ENCODE measurements at regions not wholly inside any gene's neighbourhood (a gene's known extent, or its start where the extent isn't known, plus 50 kb on each side); places are given as distances from the start of the nearest gene placed in this dataset.

- TF ChIP-seq, protein P1, sequence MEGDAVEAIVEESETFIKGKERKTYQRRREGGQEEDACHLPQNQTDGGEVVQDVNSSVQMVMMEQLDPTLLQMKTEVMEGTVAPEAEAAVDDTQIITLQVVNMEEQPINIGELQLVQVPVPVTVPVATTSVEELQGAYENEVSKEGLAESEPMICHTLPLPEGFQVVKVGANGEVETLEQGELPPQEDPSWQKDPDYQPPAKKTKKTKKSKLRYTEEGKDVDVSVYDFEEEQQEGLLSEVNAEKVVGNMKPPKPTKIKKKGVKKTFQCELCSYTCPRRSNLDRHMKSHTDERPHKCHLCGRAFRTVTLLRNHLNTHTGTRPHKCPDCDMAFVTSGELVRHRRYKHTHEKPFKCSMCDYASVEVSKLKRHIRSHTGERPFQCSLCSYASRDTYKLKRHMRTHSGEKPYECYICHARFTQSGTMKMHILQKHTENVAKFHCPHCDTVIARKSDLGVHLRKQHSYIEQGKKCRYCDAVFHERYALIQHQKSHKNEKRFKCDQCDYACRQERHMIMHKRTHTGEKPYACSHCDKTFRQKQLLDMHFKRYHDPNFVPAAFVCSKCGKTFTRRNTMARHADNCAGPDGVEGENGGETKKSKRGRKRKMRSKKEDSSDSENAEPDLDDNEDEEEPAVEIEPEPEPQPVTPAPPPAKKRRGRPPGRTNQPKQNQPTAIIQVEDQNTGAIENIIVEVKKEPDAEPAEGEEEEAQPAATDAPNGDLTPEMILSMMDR (IDR thresholded peaks at IDR 0.05), result no peak
- no peak overlapping the region for H3K4me3 Mint-ChIP-seq (ENCODE audit: unreplicated experiment)
- no peak overlapping the region for H3K27ac Mint-ChIP-seq (ENCODE audit: unreplicated experiment)
- H3K9me3 Mint-ChIP-seq (ENCODE audit: unreplicated experiment), result no peaks in the 10 kb centered on the region
- no peaks in the 10 kb centered on the region for H3K36me3 Mint-ChIP-seq (ENCODE audit: unreplicated experiment)
- H3K4me1 Mint-ChIP-seq (ENCODE audit: unreplicated experiment), result peaks cover 50% of the 10 kb centered on the region
- H3K27me3 Mint-ChIP-seq (ENCODE audit: unreplicated experiment), result peaks cover 19% of the 10 kb centered on the region
- DNase-seq (ENCODE audit: extremely low spot score, unreplicated experiment), result no peak
Measured at GRCh38 chr1:38581396-38581795, 278.2 kb downstream of the RRAGC start.

DNA sequence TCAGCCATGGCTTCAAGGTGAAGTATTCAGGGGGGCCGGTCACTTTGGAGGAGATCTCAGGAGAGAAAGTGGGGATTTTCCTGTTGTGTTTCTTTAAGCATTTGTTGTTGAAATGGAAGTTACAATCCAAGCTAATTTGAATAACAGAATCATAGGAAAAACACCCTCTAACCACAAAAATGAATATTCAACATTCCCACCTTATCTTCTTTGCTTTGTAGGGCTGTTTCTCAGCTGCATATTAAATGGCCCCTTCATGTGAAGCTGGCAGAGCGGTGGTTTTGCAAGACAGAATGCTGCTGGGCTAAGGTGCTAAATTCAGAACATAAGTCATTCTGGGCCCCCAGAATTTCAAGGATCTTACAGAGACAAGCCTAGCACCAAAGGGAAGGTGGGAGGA lies 279.0 kb downstream of the RRAGC start:
- Mint-ChIP-seq H3K27me3 (ENCODE audit: unreplicated experiment) (peaks cover 19% of the 10 kb centered on the region), H3K4me3 (ENCODE audit: unreplicated experiment) (no peak overlapping the region), H3K4me1 (ENCODE audit: unreplicated experiment) (peaks cover 42% of the 10 kb centered on the region), H3K36me3 (ENCODE audit: unreplicated experiment) (no peaks in the 10 kb centered on the region), H3K9me3 (ENCODE audit: unreplicated experiment) (no peaks in the 10 kb centered on the region), H3K27ac (ENCODE audit: unreplicated experiment) (no peak overlapping the region)
- TF ChIP-seq, protein P1 (IDR thresholded peaks at IDR 0.05), result no peak
- no peak for DNase-seq (ENCODE audit: extremely low spot score, unreplicated experiment)

GRCh38 chr1:38579056-38579455 lies 280.5 kb downstream of the RRAGC start:
- H3K9me3 Mint-ChIP-seq (ENCODE audit: unreplicated experiment), result no peaks in the 10 kb centered on the region
- peaks cover 20% of the 10 kb centered on the region for H3K27me3 Mint-ChIP-seq (ENCODE audit: unreplicated experiment)
- H3K27ac Mint-ChIP-seq (ENCODE audit: unreplicated experiment), result no peak overlapping the region

DNA sequence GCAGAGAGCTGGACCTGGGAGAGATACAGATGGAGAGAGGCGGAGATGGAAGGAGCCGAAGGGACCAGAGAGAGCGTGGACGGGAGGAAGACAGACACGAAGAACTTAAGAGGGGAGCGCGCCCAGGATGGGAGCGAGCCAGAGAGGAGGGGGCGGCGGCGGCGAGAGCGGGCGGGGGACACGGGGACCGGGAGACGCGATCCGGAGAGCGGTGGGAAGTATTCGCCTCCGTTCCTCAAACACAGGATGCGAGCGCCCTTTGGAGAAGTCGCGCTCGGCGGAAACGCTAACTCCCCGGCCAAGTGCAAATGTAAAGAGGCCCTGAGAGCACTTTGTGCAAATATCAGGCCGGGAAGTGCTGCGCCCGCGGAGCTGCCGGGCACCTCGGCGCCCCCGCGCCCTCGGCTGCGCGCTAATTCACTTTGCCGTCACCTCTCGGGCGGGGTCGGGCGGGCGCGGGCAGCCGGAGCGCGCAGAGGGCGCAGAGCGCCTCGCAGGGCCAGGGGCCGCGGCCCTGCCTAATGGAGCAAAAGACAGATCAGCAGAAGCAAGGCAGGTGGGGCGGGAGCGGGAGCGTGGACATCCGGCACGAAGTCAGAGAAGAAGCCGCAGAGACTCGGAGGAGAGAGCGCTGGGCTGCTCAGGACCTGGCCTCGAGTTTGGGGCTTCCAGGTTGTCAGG lies 281.2 kb downstream of the RRAGC start:
- TF ChIP-seq, protein P1 (IDR thresholded peaks at IDR 0.05), result no peak
- H3K4me1 Mint-ChIP-seq (ENCODE audit: unreplicated experiment), result peaks cover 23% of the 10 kb centered on the region
- peaks cover 24% of the 10 kb centered on the region for H3K27me3 Mint-ChIP-seq (ENCODE audit: unreplicated experiment)
- H3K27ac Mint-ChIP-seq (ENCODE audit: unreplicated experiment), result peak overlapping the region; percentile 71
- H3K36me3 Mint-ChIP-seq (ENCODE audit: unreplicated experiment), result no peaks in the 10 kb centered on the region
- no peak for DNase-seq (ENCODE audit: extremely low spot score, unreplicated experiment)
- no peaks in the 10 kb centered on the region for H3K9me3 Mint-ChIP-seq (ENCODE audit: unreplicated experiment)
- H3K4me3 Mint-ChIP-seq (ENCODE audit: unreplicated experiment), result peak overlapping the region; percentile 76

More at GRCh38 chr1:38579056-38579455, 280.5 kb downstream of the RRAGC start:
- TF ChIP-seq, protein P1 (IDR thresholded peaks at IDR 0.05), result no peak
- DNase-seq (ENCODE audit: extremely low spot score, unreplicated experiment), result no peak
- peaks cover 27% of the 10 kb centered on the region for H3K4me1 Mint-ChIP-seq (ENCODE audit: unreplicated experiment)
- no peaks in the 10 kb centered on the region for H3K36me3 Mint-ChIP-seq (ENCODE audit: unreplicated experiment)
- H3K4me3 Mint-ChIP-seq (ENCODE audit: unreplicated experiment), result no peak overlapping the region

DNA sequence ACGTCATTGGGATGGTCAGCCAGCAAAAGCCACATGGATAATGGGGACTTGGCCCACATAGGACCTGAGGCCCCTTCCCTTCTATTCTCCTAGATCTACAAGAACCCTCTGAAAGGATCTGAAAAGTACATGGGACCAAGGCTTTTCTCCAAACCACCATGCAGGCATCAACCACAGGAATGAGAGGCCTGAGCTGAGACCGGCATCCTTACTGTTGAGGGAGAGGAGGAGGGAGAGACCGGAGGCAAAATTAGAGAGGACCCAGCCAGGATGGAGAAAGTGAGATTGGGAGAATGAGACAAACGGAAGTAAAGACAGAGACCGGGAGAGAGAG lies 281.7 kb downstream of the RRAGC start:
- peak overlapping the region; percentile 71 for H3K27ac Mint-ChIP-seq (ENCODE audit: unreplicated experiment)
- H3K27me3 Mint-ChIP-seq (ENCODE audit: unreplicated experiment), result peaks cover 26% of the 10 kb centered on the region
- H3K36me3 Mint-ChIP-seq (ENCODE audit: unreplicated experiment), result no peaks in the 10 kb centered on the region
- peaks cover 23% of the 10 kb centered on the region for H3K4me1 Mint-ChIP-seq (ENCODE audit: unreplicated experiment)
- TF ChIP-seq, protein P1 (IDR thresholded peaks at IDR 0.05), result no peak
- DNase-seq (ENCODE audit: extremely low spot score, unreplicated experiment), result no peak
- peak overlapping the region; percentile 76 for H3K4me3 Mint-ChIP-seq (ENCODE audit: unreplicated experiment)
- no peaks in the 10 kb centered on the region for H3K9me3 Mint-ChIP-seq (ENCODE audit: unreplicated experiment)

All from osteocyte (in vitro differentiated cells).